ENCODE measurements at regions not wholly inside any gene's neighbourhood (a gene's known extent, or its start where the extent isn't known, plus 50 kb on each side); places are given as distances from the start of the nearest gene placed in this dataset.

- DNase-seq, result no peak
Measured at GRCh38 chr1:4395676-4396075, 258.7 kb upstream of the AJAP1 start.

GRCh38 chr1:4396551-4396950 lies 257.9 kb upstream of the AJAP1 start:
- no peak for DNase-seq

GRCh38 chr1:4397196-4397595 lies 257.2 kb upstream of the AJAP1 start:
- DNase-seq, result no peak

GRCh38 chr1:4402032-4402431 lies 252.4 kb upstream of the AJAP1 start:
- no peak for DNase-seq

GRCh38 chr1:4404854-4405590 lies 249.4 kb upstream of the AJAP1 start:
- DNase-seq, result no peak

GRCh38 chr1:4407851-4408250 lies 246.6 kb upstream of the AJAP1 start:
- no peak for DNase-seq

- no peak for DNase-seq
Measured at GRCh38 chr1:4408380-4408779, 246.0 kb upstream of the AJAP1 start.

- DNase-seq, result no peak
Measured at GRCh38 chr1:4411862-4412261, 242.5 kb upstream of the AJAP1 start.

GRCh38 chr1:4415476-4415875 lies 238.9 kb upstream of the AJAP1 start:
- no peak for DNase-seq

- DNase-seq, result no peak
Measured at GRCh38 chr1:4416189-4416588, 238.2 kb upstream of the AJAP1 start.

GRCh38 chr1:4418021-4418420 lies 236.4 kb upstream of the AJAP1 start:
- no peak for DNase-seq

- DNase-seq, result no peak
Measured at GRCh38 chr1:4421986-4422385, 232.4 kb upstream of the AJAP1 start.

GRCh38 chr1:4422504-4423289 lies 231.7 kb upstream of the AJAP1 start:
- DNase-seq, result no peak

- DNase-seq, result no peak
Measured at GRCh38 chr1:4424254-4424653, 230.2 kb upstream of the AJAP1 start.

- no peak for DNase-seq
Measured at GRCh38 chr1:4424766-4425165, 229.6 kb upstream of the AJAP1 start.

- peak; percentile 18 to 22 for DNase-seq
Measured at GRCh38 chr1:4425892-4426291, 228.5 kb upstream of the AJAP1 start.

- DNase-seq, result no peak
Measured at GRCh38 chr1:4428711-4429110, 225.7 kb upstream of the AJAP1 start.

- no peak for DNase-seq
Measured at GRCh38 chr1:4430406-4431365, 223.7 kb upstream of the AJAP1 start.

- DNase-seq, result no peak
Measured at GRCh38 chr1:4431491-4431890, 222.9 kb upstream of the AJAP1 start.

GRCh38 chr1:4433075-4433474 lies 221.3 kb upstream of the AJAP1 start:
- DNase-seq, result no peak

- no peak for DNase-seq
Measured at GRCh38 chr1:4444086-4444485, 210.3 kb upstream of the AJAP1 start.

- DNase-seq, result no peak
Measured at GRCh38 chr1:4447778-4448420, 206.5 kb upstream of the AJAP1 start.

- no peak for DNase-seq
Measured at GRCh38 chr1:4449972-4450371, 204.4 kb upstream of the AJAP1 start.

Measured in activated T-cell treated with anti-CD3 and anti-CD28 coated beads, Interleukin-2, amount 50 U/mL, for 48 hours (primary cell).